K562 (cell line): ENCODE measurements at regions not wholly inside any gene's neighbourhood (a gene's known extent, or its start where the extent isn't known, plus 50 kb on each side); places are given as distances from the start of the nearest gene placed in this dataset.
A peak's percentile ranks its signal among the peaks of the same experiment; 100 is the strongest.

Experiments used
- ATAC-seq: fragments of 200-7000 bp; cut with Tn5 transposase; 3 replicates; pipeline ENCODE4 v1.9.1; 2020; ENCODE audit warnings: moderate library complexity
- BruUV-seq: library from RNA; stranded (reverse); fragments of 400-500 nt; replicated peaks from 2 replicates; lab custom pipeline; 2021; lab: Mats Ljungman, UMichigan
- CTCF ChIA-PET: fragments of 300-600 bp; formaldehyde crosslinking; extraction: SDS; loops from one replicate; lab custom pipeline; 2021; ENCODE audit warnings: low intra/inter-chr PET ratio; lab: Yijun Ruan, JAX
- POLR2A ChIA-PET: fragments of 300-600, 350-650 bp; sonication (Branson Sonifier 250); formaldehyde crosslinking; extraction: SDS; loops from one replicate; lab custom pipeline; 2021; ENCODE audit warnings: antibody characterized with exemption, inconsistent platforms; lab: Yijun Ruan, JAX
- DNase-seq, 4 experiments: peaks; one replicate each; pipeline versions ENCODE4 v3.0.0 to v3.0.0-alpha.2; 2011 to 2018; ENCODE audit warnings: low spot score in 3 of 4, mixed read lengths in 3 of 4; ENCODE audit errors: extremely low read depth in 1 of 4
- FAIRE-seq: peaks from 2 replicates; lab custom pipeline; 2011; peaks lifted over from hg19 to GRCh38; lab: Jason Lieb, UNC
- H2AFZ ChIP-seq: 2 replicates; pipeline ENCODE4 v1.6.0; 2011; ENCODE audit warnings: low read depth, low read length, control low read depth, inconsistent platforms
- H3K27ac ChIP-seq: fragments of 200-600 bp; 3 replicates; pipeline ENCODE4 v1.8.0; 2011; ENCODE audit warnings: low read depth, mild to moderate bottlenecking, control low read depth, inconsistent platforms, low read length, moderate library complexity, mixed read lengths; ENCODE audit errors: extremely low read depth
- H3K27me3 ChIP-seq, 2 experiments: fragments of 300-600 bp in 1 of 2; 2 replicates in 1 of 2; 3 replicates in 1 of 2; pipeline versions ENCODE4 v1.6.0 to v1.8.0; 2011; ENCODE audit warnings: inconsistent platforms in 2 of 2, low read length in 2 of 2, mild to moderate bottlenecking in 1 of 2, mixed read lengths in 1 of 2, moderate library complexity in 1 of 2; ENCODE audit not compliant: control insufficient read depth in 2 of 2, insufficient read depth in 2 of 2
- H3K36me3 ChIP-seq: fragments of 300-600 bp; 3 replicates; pipeline ENCODE4 v1.8.0; 2011; ENCODE audit warnings: mild to moderate bottlenecking, low read length, inconsistent platforms; ENCODE audit not compliant: control insufficient read depth, insufficient read depth
- H3K4me1 ChIP-seq, 2 experiments: fragments of 200-600 bp in 1 of 2; replicated peaks in 1 of 2; 2 replicates in 1 of 2; 3 replicates in 1 of 2; pipeline versions ENCODE4 v1.5.1 to v1.8.0; 2011; ENCODE audit warnings: inconsistent platforms in 2 of 2, low read length in 2 of 2, mild to moderate bottlenecking in 1 of 2, mixed read lengths in 1 of 2, moderate library complexity in 1 of 2; ENCODE audit not compliant: control insufficient read depth in 2 of 2, insufficient read depth in 2 of 2
- H3K4me2 ChIP-seq: 2 replicates; pipeline ENCODE4 v1.6.1; 2011; ENCODE audit warnings: low read length, control low read depth, inconsistent platforms, mixed read lengths; ENCODE audit not compliant: insufficient read depth
- H3K4me3 ChIP-seq: fragments of 200-600 bp; sonication (generic), shearing (Covaris generic); 2 replicates; pipeline ENCODE4 v1.5.1; 2016; ENCODE audit warnings: control low read depth, inconsistent platforms
- H3K79me2 ChIP-seq: fragments of 200-600 bp; 3 replicates; pipeline ENCODE4 v1.8.0; 2011; ENCODE audit warnings: low read length, inconsistent platforms; ENCODE audit not compliant: control insufficient read depth, insufficient read depth
- H3K9ac ChIP-seq, 2 experiments: 2 replicates each; pipeline versions ENCODE4 v1.6.0 to v1.6.1; 2011; ENCODE audit warnings: low read depth in 2 of 2, low read length in 2 of 2, control low read depth in 1 of 2, inconsistent platforms in 1 of 2, mild to moderate bottlenecking in 1 of 2, mixed read lengths in 1 of 2; ENCODE audit not compliant: insufficient read depth in 1 of 2
- H3K9me1 ChIP-seq: one replicate; pipeline ENCODE4 v1.6.0; 2011; ENCODE audit warnings: inconsistent platforms, mild to moderate bottlenecking, low read length, moderate library complexity; ENCODE audit not compliant: control insufficient read depth, insufficient read depth
- H3K9me3 ChIP-seq: replicated peaks from 2 replicates; pipeline ENCODE4 v1.5.1; 2011; ENCODE audit warnings: low read depth, low read length, inconsistent platforms; ENCODE audit not compliant: control insufficient read depth, insufficient read depth
- H4K20me1 ChIP-seq: replicated peaks from 2 replicates; pipeline ENCODE4 v1.6.1; 2011; ENCODE audit warnings: low read length, inconsistent platforms, mixed read lengths; ENCODE audit not compliant: control insufficient read depth, insufficient read depth
- PBX2 ChIP-seq, 2 experiments: IDR thresholded peaks in 1 of 2; conservative IDR thresholded peaks in 1 of 2; 2 replicates each; pipeline ENCODE4 v1.6.1; 2016; ENCODE audit warnings: low read depth in 2 of 2, mild to moderate bottlenecking in 1 of 2, missing compliant biosample characterization in 1 of 2, missing genetic modification characterization in 1 of 2, moderate library complexity in 1 of 2
- ZBTB5 ChIP-seq: fragments of 450-650 bp; IDR thresholded peaks from 2 replicates; pipeline ENCODE4 v1.6.1; 2017; ENCODE audit warnings: antibody characterized with exemption
- ZNF274 ChIP-seq: IDR thresholded peaks from 2 replicates; pipeline ENCODE4 v1.6.1; 2011; ENCODE audit warnings: low read depth, mild to moderate bottlenecking, low read length, moderate library complexity, borderline replicate concordance
- ZNF766 ChIP-seq: fragments of 200-800 bp; sonication (Bioruptor generic); conservative IDR thresholded peaks from 2 replicates; pipeline ENCODE4 v1.6.1; 2016; ENCODE audit warnings: missing genetic modification characterization, missing compliant biosample characterization
- WGBS: fragments of 100-300 bp; shearing (Covaris generic); methylation state at CpG from one replicate; pipeline ENCODE4 v1.1.6; 2016; ENCODE audit warnings: low coverage, mixed read lengths; ENCODE audit not compliant: insufficient coverage; ENCODE audit errors: missing lambda C conversion rate; 5-methylcytosine and 5-hydroxymethylcytosine counted together
- in situ Hi-C: fragments of 300-500 bp; cut with MboI; formaldehyde crosslinking; loops from 4 replicates; pipeline ENCODE4 v1.15.0; 2018; ENCODE audit warnings: inconsistent platforms, mixed read lengths
- intact Hi-C: fragments of 100-400 bp; cut with micrococcal nuclease; formaldehyde crosslinking; loops from 2 replicates; pipeline ENCODE4 v1.14.2; 2022

- CTCF ChIA-PET = no interaction called here
- no peak for TF ChIP-seq ZNF274
- TF ChIP-seq PBX2 (CRISPR knock-in tag; IDR thresholded peaks at IDR 0.05; ENCODE audit: low read depth) = no peak
- TF ChIP-seq PBX2 (tag; conservative IDR thresholded peaks at IDR 0.05; ENCODE audit: low read depth) = peak; percentile 52
- TF ChIP-seq ZBTB5 = peak; percentile 73; the same call in 1 of the 2 replicates
- TF ChIP-seq ZNF766 = no peak
Measured at GRCh38 chr4:8754634-8755589, 116.7 kb downstream of the HMX1 start.

More at GRCh38 chr4:8754634-8755589, 116.7 kb downstream of the HMX1 start:
- no peak overlapping the region for H3K9ac ChIP-seq
- intact Hi-C loops = no loop called here
- in situ Hi-C loops = no loop called here
- no peak for DNase-seq
- no peaks in the 10 kb centered on the region; a peak in 1 of 5 replicates for H3K4me1 ChIP-seq
- H3K4me3 ChIP-seq = no peak overlapping the region
- POLR2A ChIA-PET = no interaction called here
- no TSS peak for BruUV-seq
- H3K27ac ChIP-seq = no peak overlapping the region
- H3K9me1 ChIP-seq = no peaks in the 10 kb centered on the region
- H4K20me1 ChIP-seq = no peaks in the 10 kb centered on the region
- no peaks in the 10 kb centered on the region for H3K9me3 ChIP-seq
- H2AFZ ChIP-seq = no peak overlapping the region
- H3K4me2 ChIP-seq = no peak overlapping the region
- peak; percentile 64 for ATAC-seq
- FAIRE-seq = peak; percentile 54
- WGBS = 11% methylated on average over 22 of the region's 23 CpGs
- peaks cover 0 to 17% of the 10 kb centered on the region in 2 experiments; a peak in 1 of 5 replicates for H3K27me3 ChIP-seq
- no peaks in the 10 kb centered on the region for H3K36me3 ChIP-seq
- no peaks in the 10 kb centered on the region for H3K79me2 ChIP-seq
